ENCODE measurements at regions not wholly inside any gene's neighbourhood (a gene's known extent, or its start where the extent isn't known, plus 50 kb on each side); places are given as distances from the start of the nearest gene placed in this dataset.

DNA sequence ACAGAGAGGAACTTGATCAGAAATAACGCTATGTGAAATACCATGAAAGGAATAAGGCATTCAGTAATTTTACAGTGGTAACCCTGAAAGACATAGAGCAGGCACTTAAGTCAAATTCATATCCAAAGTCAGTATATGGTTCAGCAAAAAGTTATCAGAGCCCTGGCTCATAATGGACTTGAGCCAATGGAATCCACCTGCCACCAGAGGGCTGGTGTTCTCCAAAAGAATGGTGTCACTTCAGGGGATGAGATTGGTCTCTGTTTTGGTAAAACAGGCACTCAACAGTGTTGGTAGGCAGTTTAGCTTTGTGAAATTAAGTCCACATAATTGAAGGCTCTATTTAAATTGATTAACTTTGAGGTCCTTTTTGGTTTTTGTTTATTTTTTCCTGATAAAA, 93.9 kb downstream of the LIG4 start:
- DNase-seq (no peak), ATAC-seq (no peak)
- BruUV-seq (replicated peaks): no TSS peak
- ChIA-PET CTCF (no interaction called here), POLR2A (ENCODE audit: unreplicated experiment) (no interaction called here)
- TF ChIP-seq EZH2 (IDR thresholded peaks at IDR 0.05; ENCODE audit: low read length, unreplicated experiment): no peak
- TF ChIP-seq EZH2phosphoT487 (IDR thresholded peaks at IDR 0.05; ENCODE audit: borderline replicate concordance, low read length): no peak
- TF ChIP-seq, protein P1, sequence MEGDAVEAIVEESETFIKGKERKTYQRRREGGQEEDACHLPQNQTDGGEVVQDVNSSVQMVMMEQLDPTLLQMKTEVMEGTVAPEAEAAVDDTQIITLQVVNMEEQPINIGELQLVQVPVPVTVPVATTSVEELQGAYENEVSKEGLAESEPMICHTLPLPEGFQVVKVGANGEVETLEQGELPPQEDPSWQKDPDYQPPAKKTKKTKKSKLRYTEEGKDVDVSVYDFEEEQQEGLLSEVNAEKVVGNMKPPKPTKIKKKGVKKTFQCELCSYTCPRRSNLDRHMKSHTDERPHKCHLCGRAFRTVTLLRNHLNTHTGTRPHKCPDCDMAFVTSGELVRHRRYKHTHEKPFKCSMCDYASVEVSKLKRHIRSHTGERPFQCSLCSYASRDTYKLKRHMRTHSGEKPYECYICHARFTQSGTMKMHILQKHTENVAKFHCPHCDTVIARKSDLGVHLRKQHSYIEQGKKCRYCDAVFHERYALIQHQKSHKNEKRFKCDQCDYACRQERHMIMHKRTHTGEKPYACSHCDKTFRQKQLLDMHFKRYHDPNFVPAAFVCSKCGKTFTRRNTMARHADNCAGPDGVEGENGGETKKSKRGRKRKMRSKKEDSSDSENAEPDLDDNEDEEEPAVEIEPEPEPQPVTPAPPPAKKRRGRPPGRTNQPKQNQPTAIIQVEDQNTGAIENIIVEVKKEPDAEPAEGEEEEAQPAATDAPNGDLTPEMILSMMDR (conservative IDR thresholded peaks at IDR 0.05; ENCODE audit: low read depth, low read length): no peak; the same call in 1 of the 2 replicates
- H2AFZ ChIP-seq (ENCODE audit: low read length): no peak overlapping the region
- no peaks in the 10 kb centered on the region for H3K9me3 ChIP-seq (ENCODE audit: low read length)
- no peaks in the 10 kb centered on the region for H3K36me3 ChIP-seq (ENCODE audit: low read depth, low read length)
- intact Hi-C loops (cut with micrococcal nuclease): no loop called here
- no peaks in the 10 kb centered on the region for H3F3A ChIP-seq (ENCODE audit: low read length, unreplicated experiment)
- H3K4me2 ChIP-seq (ENCODE audit: low read length): no peak overlapping the region
- H3K27me3 ChIP-seq (ENCODE audit: low read length): no peaks in the 10 kb centered on the region
- H3K9ac ChIP-seq (ENCODE audit: low read length): no peak overlapping the region
- no peaks in the 10 kb centered on the region for H4K20me1 ChIP-seq (ENCODE audit: low read length)
- H3K27ac ChIP-seq (ENCODE audit: low read length): no peak overlapping the region
- H3K4me1 ChIP-seq (ENCODE audit: insufficient read depth, low read length): no peaks in the 10 kb centered on the region
- H3K4me3 ChIP-seq (ENCODE audit: low read length): no peak overlapping the region
- no peaks in the 10 kb centered on the region for H3K9me2 ChIP-seq (replicated peaks; ENCODE audit: low read length)
- H3K79me2 ChIP-seq (ENCODE audit: low read length): no peaks in the 10 kb centered on the region

DNA sequence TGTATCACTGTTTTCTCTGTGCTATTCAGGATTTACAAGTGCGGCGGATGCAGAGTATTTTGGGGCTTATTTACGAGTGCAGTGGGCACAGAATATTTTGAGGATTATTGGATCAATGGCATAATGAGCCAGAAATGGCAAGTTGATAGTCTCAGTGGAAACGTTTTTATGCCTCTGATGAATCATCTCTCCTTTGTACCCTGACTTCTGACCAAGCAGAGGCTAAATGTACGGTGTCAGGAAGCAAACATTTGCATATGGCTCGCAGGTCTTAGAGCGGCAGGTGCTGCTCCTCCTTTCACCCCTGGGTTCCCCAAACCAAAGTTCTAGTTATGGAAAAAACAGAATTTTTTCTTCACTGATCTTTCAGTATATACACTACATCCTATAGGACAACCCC, 94.5 kb downstream of the LIG4 start:
- no peak overlapping the region for H3K4me2 ChIP-seq (ENCODE audit: low read length)
- H4K20me1 ChIP-seq (ENCODE audit: low read length): no peaks in the 10 kb centered on the region
- no peaks in the 10 kb centered on the region for H3F3A ChIP-seq (ENCODE audit: low read length, unreplicated experiment)
- intact Hi-C loops (cut with micrococcal nuclease): no loop called here
- H2AFZ ChIP-seq (ENCODE audit: low read length): no peak overlapping the region
- no peaks in the 10 kb centered on the region for H3K9me3 ChIP-seq (ENCODE audit: low read length)
- BruUV-seq (replicated peaks): no TSS peak
- H3K79me2 ChIP-seq (ENCODE audit: low read length): no peaks in the 10 kb centered on the region
- H3K27ac ChIP-seq (ENCODE audit: low read length): no peak overlapping the region
- no peaks in the 10 kb centered on the region for H3K4me1 ChIP-seq (ENCODE audit: insufficient read depth, low read length)
- no peak for ATAC-seq
- no peaks in the 10 kb centered on the region for H3K27me3 ChIP-seq (ENCODE audit: low read length)
- no peaks in the 10 kb centered on the region for H3K9me2 ChIP-seq (replicated peaks; ENCODE audit: low read length)
- ChIA-PET CTCF (no interaction called here), POLR2A (ENCODE audit: unreplicated experiment) (no interaction called here)
- TF ChIP-seq EZH2 (IDR thresholded peaks at IDR 0.05; ENCODE audit: low read length, unreplicated experiment) (no peak), EZH2phosphoT487 (IDR thresholded peaks at IDR 0.05; ENCODE audit: borderline replicate concordance, low read length) (no peak)
- TF ChIP-seq, protein P1 (conservative IDR thresholded peaks at IDR 0.05; ENCODE audit: low read depth, low read length): no peak
- no peaks in the 10 kb centered on the region for H3K36me3 ChIP-seq (ENCODE audit: low read depth, low read length)
- H3K4me3 ChIP-seq (ENCODE audit: low read length): no peak overlapping the region
- no peak for DNase-seq
- H3K9ac ChIP-seq (ENCODE audit: low read length): no peak overlapping the region

DNA sequence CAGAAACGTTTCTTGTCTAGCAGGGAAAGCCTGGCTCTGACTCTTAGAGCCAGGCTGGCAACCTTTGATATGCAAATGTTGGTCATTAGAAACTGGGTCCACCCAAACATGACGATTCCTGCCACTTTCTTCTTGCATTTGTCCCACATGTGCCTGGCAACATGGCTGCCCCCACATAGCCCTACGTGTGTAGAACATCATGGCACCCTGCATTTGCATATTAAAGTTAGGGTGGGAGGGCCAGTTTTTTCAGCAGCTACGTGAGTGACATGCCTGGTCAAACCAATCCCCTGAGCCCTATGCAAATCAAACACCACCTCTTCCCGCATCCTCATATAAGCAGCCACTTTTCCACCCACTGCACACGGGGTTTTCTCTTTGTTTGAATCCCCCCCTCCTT, 95.0 kb downstream of the LIG4 start:
- Histone ChIP-seq H3K9me2 (replicated peaks; ENCODE audit: low read length) (no peaks in the 10 kb centered on the region), H3K36me3 (ENCODE audit: low read depth, low read length) (no peaks in the 10 kb centered on the region), H3K9ac (ENCODE audit: low read length) (no peak overlapping the region), H3F3A (ENCODE audit: low read length, unreplicated experiment) (no peaks in the 10 kb centered on the region), H3K4me2 (ENCODE audit: low read length) (no peak overlapping the region), H3K4me1 (ENCODE audit: insufficient read depth, low read length) (no peaks in the 10 kb centered on the region), H4K20me1 (ENCODE audit: low read length) (no peaks in the 10 kb centered on the region), H3K4me3 (ENCODE audit: low read length) (no peak overlapping the region), H3K79me2 (ENCODE audit: low read length) (no peaks in the 10 kb centered on the region), H3K27me3 (ENCODE audit: low read length) (no peaks in the 10 kb centered on the region), H3K27ac (ENCODE audit: low read length) (no peak overlapping the region), H3K9me3 (ENCODE audit: low read length) (no peaks in the 10 kb centered on the region), H2AFZ (ENCODE audit: low read length) (no peak overlapping the region)
- POLR2A ChIA-PET (ENCODE audit: unreplicated experiment): no interaction called here
- CTCF ChIA-PET: no interaction called here
- ATAC-seq: no peak
- no peak for DNase-seq
- no peak for TF ChIP-seq EZH2 (IDR thresholded peaks at IDR 0.05; ENCODE audit: low read length, unreplicated experiment)
- TF ChIP-seq, protein P1 (conservative IDR thresholded peaks at IDR 0.05; ENCODE audit: low read depth, low read length): no peak
- TF ChIP-seq EZH2phosphoT487 (IDR thresholded peaks at IDR 0.05; ENCODE audit: borderline replicate concordance, low read length): no peak
- intact Hi-C loops (cut with micrococcal nuclease): no loop called here
- BruUV-seq (replicated peaks): no TSS peak

All from PC-3 (cell line).